Kidney epithelial cell (primary cell): ENCODE measurements at regions not wholly inside any gene's neighbourhood (a gene's known extent, or its start where the extent isn't known, plus 50 kb on each side); places are given as distances from the start of the nearest gene placed in this dataset.

Experiments used
- DNase-seq: peaks from one replicate; pipeline ENCODE4 v3.0.0-alpha.2; 2010; ENCODE audit warnings: low read depth
- H3K27me3 ChIP-seq: 2 replicates; pipeline ENCODE4 v1.6.0; 2011; ENCODE audit warnings: low read length; ENCODE audit not compliant: control insufficient read depth, insufficient read depth
- H3K36me3 ChIP-seq: 2 replicates; pipeline ENCODE4 v1.5.1; 2011; ENCODE audit warnings: low read length; ENCODE audit not compliant: control insufficient read depth, insufficient read depth
- H3K4me3 ChIP-seq: 2 replicates; pipeline ENCODE4 v1.5.1; 2011; ENCODE audit warnings: low read depth, mild to moderate bottlenecking, control low read depth, low read length
- CTCF ChIP-seq: IDR thresholded peaks from 2 replicates; pipeline ENCODE4 v1.5.1; 2011; ENCODE audit warnings: mild to moderate bottlenecking, moderate library complexity, low read length, control low read depth, inconsistent platforms; ENCODE audit not compliant: insufficient read depth, poor library complexity, severe bottlenecking

DNA sequence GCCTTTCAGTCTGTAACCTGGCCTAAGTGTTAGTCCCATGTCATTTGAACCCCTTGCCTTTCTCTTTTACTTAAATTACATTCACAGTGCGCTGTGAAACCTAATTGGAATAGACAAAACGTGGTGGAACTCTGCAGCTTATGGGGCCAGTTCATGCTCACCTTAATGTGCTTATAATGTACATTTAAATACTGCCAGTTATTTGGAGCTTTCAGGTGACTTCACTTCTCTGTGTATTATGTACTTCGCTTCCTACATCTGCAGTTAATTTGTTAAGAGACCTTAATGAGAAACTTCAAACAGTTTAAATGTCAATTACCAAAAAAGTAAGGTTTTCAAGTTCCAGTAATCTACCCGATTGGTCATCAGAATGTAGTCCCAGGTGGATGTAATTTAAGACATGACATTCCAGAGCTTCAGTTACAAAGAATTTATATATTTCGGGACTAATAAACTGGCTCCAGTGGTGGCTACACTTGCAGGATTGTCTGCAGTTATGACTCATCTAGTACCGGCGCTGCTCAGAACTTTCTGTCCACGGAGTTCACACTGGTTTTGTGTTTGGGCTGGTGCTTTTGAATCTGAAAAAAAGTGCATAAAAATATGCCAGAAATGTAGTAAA lies 125.3 kb downstream of the TM9SF2 start:
- TF ChIP-seq CTCF = no peak
- no peaks in the 10 kb centered on the region for H3K27me3 ChIP-seq
- peak; percentile 21 for DNase-seq
- no peaks in the 10 kb centered on the region for H3K36me3 ChIP-seq
- H3K4me3 ChIP-seq = no peak overlapping the region

- H3K4me3 ChIP-seq = no peak overlapping the region
- DNase-seq = no peak
- no peaks in the 10 kb centered on the region for H3K36me3 ChIP-seq
- H3K27me3 ChIP-seq = no peaks in the 10 kb centered on the region
- no peak for TF ChIP-seq CTCF
These were observed 123.8 kb downstream of the TM9SF2 start for GRCh38 chr13:99624936-99625540.

DNA sequence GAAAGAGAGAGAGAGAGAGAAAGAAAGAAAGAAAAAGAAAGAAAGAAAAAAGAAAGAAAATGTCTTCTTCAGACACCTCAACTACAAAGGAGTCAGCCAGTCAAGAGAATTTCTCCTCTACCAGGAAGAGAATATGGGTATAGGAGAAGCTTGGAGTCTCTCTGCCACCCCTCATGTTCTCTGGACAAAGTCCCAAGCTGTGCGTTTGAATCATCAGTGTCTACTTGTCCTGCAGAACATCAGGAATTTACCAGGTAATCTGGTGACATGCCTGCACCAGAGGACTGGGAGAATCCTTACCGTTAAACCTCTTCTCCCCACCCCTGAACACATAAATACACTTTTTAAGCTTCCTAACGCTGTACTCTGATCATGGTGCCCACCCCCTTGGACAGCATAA lies 119.5 kb downstream of the TM9SF2 start:
- Histone ChIP-seq H3K4me3 (no peak overlapping the region), H3K27me3 (no peaks in the 10 kb centered on the region), H3K36me3 (no peaks in the 10 kb centered on the region)
- no peak for DNase-seq
- no peak for TF ChIP-seq CTCF

DNA sequence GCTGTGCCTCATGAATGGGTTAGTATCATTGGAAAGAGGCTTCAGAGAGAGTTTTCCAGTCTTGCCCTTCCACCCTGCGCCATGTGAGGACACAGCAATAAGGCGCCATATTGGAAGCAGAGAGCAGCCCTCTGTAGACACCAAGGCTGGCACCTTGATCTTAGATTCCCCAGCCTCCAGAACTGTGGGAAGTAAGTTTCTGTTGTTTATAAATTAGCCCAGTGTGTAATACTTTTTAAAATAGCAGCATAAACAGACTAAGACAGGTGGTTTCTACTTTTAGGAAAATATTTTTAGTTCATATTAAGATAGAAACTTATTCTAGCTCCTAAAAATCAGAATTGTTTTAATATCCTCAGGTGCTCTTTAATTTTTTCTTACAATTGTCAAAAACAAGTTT lies 117.9 kb downstream of the TM9SF2 start:
- Histone ChIP-seq H3K36me3 (no peaks in the 10 kb centered on the region), H3K4me3 (no peak overlapping the region), H3K27me3 (peaks cover 2% of the 10 kb centered on the region)
- DNase-seq = no peak
- TF ChIP-seq CTCF = no peak

DNA sequence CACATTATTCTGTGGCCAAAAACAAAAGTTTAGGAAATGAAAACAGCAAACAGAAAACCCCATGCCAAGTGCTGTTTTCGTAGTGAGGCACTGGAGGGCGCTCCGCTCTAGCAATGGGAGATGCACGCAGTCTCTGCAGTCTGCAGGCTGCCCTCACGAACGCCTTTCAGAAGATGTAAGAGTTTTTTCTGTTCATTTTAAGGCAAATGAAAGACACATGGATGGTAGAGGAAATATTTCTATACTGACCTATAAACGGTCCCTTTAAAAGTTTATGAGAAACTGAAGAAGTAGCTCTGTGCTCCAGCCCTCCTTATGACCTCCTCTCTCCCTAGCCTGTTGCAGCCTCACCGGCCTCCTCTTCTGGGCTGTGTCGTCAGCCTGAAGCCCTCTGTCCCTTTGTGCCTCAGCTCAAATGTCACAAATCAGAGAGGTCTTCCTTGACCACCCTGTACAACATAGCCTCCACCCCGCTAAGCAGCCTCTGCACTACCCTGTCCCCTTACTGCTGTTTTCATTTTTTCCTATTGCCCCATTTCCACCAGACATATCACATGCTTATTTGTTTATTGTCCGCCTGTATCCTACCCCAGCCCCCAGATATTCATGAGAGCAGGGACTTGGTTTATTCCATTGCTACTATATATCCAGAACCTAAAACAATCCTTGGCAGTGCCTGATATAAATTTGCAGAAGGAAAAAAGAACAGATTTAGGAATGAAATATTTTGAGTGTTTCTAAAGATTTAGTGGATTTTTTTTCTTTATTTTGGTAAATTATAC lies 116.4 kb downstream of the TM9SF2 start:
- DNase-seq = no peak
- Histone ChIP-seq H3K36me3 (no peaks in the 10 kb centered on the region), H3K4me3 (no peak overlapping the region), H3K27me3 (peaks cover 2% of the 10 kb centered on the region)
- TF ChIP-seq CTCF = peak; percentile 85

DNA sequence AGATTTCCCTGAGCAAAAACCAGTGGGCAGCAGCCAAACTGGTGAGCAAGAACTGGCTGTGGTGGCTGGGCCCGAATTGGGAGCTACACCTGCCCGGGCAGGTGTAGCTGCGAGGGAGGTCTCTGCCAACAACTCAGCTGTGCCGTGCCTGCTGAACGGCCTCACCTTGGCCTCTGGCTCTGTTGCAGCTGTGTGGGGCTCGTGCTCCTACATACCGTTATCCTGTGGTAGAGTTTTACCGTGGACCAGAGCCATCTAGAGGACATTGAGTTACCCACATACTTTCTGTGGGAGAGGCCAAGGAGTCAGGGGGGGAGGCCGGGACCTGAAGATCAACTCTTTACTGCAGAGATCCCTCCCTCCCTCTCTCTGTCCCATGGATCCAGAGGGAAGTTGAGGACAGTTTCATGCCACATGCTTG lies 113.2 kb downstream of the TM9SF2 start:
- H3K4me3 ChIP-seq = no peak overlapping the region
- peaks cover 2% of the 10 kb centered on the region for H3K27me3 ChIP-seq
- H3K36me3 ChIP-seq = no peaks in the 10 kb centered on the region
- peak; percentile 39 for TF ChIP-seq CTCF
- DNase-seq = no peak
